ENCODE measurements at regions not wholly inside any gene's neighbourhood (a gene's known extent, or its start where the extent isn't known, plus 50 kb on each side); places are given as distances from the start of the nearest gene placed in this dataset.

DNA sequence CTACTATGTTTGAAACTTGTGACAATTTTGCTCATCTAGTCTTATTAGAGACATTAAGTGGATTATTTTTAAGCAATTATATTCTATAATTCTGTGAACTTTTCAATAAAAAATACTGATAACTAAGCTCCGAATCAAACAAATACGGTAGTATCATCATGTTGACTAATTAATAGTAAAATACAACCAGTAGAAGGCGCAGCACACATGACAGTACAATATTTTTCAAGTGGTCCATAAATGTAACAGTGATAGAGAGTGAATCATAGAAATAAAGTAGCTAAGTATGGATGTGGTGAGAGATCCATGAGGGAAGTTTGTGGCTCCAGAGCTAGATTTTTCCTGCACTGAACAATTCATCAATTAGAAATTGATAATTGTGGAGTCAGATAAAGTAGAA is 666.2 kb downstream of the KCTD8 start:
- DNase-seq (ENCODE audit: low read depth), result no peak

DNA sequence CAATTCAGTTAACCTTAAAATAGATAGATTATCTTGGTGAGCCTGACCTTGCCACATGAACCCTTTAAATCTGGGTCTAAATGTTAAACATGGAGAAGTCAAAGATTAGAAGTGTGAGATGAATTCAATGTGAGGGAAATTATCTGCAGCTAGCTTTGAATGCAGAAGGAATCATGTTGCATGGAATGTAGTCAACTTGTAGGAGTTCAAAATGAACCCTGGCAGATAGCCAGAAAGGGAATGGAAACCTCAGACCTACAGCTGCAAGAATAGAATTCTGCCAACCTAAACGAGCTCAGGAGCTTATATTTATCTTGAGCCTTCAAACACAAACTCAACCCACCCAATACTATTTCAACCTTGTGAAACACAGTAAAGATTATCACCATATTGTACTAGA is 632.5 kb downstream of the KCTD8 start:
- no peak for DNase-seq (ENCODE audit: low read depth)

DNA sequence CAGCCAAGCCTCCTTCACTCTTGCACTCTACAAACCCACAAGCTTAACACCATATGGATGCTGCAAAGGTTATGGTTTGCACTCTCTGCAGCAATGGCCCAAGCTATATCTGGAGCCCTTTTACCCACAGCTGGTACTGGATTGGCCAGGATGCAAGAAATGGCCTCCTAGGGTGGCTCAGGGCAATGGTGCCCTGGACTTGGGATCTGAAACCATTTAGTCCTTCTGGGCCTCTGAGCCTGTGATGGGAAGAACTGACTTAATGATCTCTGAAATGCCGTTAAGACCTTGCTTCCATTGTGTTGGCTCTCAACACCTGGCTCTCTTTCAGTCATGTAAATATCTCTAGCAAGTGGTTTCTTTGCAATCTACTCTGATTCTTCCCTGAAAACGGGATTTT is 626.0 kb downstream of the KCTD8 start:
- DNase-seq (ENCODE audit: low read depth), result no peak

DNA sequence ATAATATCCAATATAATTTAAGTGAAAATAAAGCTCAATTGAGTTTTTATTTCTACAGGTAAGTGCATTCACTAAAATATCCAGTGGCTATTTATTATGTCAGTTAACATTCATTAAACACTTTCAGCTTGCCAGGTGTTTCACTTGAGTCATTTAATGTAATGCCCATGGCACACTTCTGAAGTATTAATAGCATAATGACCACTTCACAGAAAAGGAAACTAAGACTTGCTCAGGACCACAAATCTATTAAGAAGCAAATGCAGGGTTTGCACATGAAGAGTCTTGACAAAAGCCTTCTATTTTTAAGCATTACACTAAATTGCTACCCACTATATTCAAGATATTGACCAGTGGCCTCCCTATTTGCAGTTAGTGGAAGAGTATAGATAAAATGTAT is 612.7 kb downstream of the KCTD8 start:
- DNase-seq (ENCODE audit: low read depth), result no peak

DNA sequence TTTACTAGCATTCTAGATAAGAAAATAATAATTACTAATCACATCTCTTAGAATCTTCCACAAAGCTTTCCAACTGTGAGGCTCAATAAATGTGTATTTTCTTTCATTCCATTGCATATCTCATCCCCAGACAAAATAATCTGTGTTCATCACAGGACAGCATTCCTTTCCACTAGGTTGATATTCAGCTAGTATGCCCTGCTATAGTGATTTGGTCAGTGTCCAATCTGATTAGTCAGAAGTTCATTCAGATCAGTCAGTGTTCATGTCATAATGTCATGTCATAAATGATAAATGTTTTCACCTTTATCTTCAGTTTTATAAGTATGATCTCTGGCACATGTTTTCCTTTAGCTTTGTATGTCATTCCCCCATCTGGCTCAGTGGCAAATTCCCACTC is 611.4 kb downstream of the KCTD8 start:
- DNase-seq (ENCODE audit: low read depth), result no peak

DNA sequence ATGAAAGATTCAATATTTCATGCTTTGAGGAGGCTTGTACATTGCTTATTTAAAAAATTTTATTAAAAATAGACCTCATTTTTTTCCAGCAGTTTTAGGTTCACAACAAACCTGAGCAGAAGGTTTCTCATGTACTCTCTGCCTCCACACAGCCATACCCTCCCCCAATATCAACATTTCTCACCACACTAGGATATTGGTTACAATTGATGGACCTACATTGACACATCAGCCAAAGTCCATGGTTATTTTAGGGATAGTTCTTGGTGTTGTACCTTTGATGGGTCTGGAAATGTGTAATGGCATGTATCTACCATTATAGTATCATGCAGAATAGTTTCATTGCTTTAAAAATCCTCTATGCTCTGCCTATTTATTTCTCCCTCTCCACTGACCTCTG is 611.0 kb downstream of the KCTD8 start:
- DNase-seq (ENCODE audit: low read depth), result no peak

DNA sequence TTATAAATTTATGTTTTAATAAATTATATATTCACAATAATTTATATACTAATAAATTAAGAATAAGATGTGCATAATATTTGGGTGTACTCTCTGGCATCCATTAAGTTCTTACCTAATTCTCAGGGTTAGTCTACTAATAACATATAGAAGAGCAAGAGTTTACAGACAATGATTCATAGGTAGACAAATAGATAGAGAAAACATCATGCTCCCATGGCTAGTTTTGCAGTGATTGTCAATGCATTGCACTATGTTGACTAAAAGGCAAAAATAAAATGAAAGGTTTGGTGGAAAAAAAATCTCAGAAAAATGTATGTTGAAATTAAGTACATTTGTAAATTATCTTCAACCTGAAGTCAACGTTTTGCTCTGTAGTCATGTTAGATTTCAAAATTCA is 606.0 kb downstream of the KCTD8 start:
- DNase-seq (ENCODE audit: low read depth), result no peak

DNA sequence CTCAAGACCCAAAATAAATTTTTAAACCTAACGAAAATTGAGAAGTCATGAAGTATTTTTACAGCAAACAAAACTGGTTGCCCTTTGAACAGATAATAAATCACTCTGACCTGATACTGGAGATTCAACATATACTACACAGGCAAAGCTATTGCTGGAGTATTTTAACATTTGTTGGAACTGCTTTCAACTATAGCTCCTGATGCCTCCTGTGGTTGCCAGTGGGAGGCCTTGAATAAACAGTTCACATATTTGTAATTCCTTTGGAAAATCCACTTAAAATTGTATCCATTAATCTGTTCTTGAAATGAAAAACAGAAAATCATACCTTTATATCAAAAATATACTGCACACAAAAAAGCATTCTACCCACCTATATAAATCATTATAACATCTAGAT is 605.1 kb downstream of the KCTD8 start:
- no peak for DNase-seq (ENCODE audit: low read depth)

DNA sequence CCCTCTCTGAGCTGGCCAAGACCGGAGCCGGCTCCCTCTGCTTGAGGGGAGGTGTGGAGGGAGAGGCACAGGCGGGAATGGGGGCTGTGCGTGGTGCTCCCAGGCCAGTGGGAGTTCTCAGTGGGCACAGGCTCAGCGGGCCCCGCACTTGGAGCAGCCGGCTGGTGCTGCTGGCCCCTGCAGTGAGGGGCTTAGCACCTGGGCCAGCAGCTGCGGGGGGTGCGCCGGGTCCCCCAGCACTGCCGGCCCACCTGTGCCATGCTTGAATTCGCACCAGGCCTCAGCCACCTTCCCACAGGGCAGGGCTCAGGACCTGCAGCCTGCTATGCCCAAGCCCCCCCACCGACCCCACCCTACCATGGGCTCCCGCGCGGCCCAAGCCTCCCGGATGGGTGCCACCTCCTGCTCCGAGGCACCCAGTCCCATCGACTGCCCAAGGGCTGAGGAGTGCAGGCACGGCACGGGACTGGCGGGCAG is 602.5 kb downstream of the KCTD8 start:
- no peak for DNase-seq (ENCODE audit: low read depth)

DNA sequence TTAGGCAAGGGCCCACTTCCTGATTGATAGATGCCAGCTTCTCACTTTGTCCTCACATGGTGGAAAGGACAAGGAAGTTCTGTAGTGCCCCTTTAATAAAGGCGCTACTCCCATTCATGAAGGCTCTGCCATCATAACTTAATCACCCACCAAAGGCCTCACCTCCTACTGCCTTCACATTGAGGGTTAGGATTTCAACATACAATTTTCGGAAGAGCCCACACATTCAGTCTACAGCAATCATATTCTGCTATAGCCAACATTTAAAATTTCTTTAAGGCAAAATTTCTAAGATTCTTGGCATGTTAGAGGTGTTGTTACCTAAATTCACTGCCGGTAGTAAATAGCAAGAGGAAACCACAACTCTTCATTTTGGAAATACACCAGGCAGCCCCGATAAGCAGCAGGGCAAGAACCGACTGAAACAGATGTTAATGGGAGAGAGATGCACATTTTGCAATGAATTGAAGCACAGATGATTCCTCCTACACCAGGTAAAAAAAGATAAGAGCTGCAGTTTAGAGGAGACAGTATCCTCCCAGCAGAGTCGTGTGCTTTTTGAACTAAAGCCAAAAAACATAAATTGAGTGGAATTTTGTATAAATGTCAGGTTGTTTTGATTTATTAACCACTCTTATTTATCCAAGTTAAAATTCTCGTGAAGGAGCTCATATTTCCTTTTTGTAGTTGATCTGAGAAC is 594.9 kb downstream of the KCTD8 start:
- DNase-seq (ENCODE audit: low read depth), result no peak

DNA sequence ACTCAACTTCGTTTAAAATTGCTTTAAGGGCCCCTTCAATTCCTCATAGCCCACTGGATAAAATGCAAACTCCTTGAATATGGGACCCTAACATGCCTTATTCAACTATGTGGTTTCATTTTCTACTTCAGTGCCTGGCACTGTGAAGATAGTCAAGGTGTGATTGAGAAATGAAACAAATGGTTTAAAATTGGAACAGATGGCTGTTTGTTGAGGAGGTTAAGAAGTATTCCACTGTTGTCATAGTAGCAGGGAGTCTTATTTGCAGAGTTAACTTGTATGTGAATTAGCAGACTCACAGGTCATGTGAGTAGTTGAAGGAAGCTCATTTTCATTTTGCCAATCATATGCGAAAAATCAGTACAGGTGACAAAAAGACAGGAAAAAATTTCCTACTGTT is 593.3 kb downstream of the KCTD8 start:
- no peak for DNase-seq (ENCODE audit: low read depth)

DNA sequence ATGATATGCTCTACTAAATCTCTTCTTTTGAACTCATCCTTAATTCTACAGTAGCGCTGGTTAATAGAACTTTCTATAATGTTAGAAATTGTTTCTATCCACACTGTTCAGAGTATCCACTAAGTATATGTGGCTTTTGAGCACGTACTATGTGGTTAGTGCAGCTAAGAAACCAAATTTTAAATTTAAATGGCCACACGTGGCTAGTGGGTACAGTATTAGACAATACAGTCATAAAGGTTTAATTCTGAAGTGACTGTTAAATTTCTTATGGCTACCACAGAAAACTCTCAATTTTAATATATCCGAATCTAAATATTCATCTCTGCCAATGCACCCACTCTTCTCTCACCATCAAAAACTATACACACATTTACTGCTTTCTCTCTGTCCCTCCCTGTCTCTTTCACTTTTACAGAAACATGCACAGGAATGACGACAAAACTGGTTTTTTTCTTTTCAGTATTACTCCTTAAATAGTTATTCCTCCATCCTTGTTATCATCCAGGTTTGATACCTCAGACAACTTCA is 583.9 kb downstream of the KCTD8 start:
- DNase-seq (ENCODE audit: low read depth), result no peak

DNA sequence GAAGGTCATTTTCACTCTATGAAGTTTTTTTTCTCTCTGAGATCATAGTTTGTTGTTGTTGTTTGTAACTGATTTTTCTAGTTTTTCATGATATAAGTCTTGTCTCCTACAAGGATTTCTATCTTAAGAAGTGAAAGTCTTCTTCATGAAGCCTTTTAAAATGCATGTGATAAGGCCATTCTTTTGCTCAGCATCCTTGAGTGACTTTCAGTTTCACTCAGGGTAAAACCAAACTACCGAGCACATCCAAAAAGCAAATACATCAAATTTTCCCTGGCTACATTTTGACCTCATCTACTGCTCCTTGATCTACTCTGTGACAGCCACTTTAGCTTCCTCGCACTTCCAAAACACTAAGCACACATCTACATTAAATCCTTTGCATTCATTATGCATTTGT is 580.7 kb downstream of the KCTD8 start:
- no peak for DNase-seq (ENCODE audit: low read depth)

DNA sequence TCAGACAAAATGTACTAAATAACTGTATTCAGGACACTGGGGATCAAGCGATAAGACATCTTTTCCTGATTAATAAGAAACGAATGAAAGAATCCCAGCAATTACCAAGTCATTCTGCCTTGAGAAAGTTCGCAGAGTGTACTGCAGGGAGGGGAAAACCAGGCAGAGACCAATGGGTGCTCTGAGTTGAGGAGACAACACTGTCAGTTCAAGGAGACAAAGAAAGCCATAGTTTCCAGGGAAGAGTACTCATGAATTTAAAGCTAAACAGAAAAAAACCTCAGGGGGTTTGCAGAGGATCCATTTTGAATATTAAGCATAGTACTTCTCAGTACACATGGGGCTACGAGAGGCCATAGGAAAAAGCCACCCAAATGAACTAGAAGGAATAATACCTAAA is 573.0 kb downstream of the KCTD8 start:
- no peak for DNase-seq (ENCODE audit: low read depth)

DNA sequence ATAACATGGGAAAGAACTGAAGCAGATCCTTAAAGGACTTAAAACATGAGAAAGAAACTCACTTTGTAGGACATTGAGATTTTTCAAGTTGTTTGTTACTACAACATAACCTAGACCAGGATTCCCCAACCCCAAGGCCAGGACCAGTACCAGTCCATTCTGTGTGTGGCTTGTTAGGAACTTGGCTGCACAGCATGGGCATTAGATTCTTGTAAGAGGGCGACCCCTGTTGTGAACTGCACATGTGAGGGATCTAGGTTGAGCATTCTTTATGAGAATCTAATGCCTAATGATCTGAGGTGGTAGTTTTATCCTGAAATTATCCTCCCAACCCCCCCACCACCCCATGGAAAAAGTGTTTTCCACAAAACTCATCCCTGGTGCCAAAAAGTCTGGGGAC is 566.1 kb downstream of the KCTD8 start:
- no peak for DNase-seq (ENCODE audit: low read depth)

DNA sequence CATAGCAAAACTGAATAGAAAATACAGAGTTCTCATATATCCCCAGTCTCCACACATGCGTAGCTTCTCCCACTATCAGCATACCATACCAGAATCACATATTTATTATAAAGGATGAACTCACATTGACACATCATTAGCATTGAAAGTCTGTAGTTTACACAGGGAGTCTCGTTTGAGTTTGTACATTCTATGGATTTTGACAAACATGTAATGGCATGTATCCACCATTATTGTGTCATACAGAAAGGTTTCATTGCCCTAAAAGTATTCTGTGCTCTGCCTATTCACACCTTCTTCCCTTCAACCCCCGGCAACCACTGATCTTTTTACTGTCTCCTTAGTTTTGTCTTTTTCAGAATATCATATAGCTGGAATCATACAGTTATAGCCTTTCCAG is 562.4 kb downstream of the KCTD8 start:
- DNase-seq (ENCODE audit: low read depth), result no peak

DNA sequence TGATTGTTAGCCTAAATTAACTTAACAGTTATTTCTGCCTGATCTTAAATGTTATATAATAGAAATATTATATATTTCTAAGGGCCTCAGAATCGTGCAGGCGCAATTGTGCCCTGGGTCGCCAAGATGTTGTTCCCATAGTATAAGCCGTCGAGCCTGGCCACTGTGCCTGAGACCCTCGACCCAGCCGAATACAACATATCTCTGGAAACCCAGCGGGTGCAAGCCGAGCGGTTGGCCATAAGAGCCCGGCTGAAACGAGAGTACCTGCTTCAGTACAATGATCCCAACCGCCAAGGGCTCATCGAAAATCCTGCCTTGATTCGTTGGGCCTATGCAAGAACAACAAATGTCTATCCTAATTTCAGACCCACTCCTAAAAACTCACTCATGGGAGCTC is 549.8 kb downstream of the KCTD8 start:
- DNase-seq (ENCODE audit: low read depth), result no peak

DNA sequence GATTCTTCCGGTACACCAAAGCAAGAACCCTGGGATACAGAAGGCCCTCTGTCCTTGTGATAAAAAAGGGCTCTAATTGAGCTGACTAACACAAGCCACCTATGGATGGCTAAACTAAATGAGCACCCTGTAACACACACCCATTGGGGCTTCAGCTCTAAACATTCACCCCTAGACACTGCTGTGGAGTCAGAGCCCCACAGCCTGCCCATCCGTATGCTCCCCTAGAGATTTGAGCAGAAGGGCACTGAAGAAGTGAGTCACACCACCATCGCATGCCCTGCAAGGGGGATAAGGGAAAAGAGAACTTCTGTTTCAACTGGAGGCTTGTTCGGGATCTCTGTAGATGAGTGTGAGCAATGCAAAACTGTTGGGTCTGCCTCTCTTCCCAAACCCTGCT is 545.2 kb downstream of the KCTD8 start:
- DNase-seq (ENCODE audit: low read depth), result no peak

DNA sequence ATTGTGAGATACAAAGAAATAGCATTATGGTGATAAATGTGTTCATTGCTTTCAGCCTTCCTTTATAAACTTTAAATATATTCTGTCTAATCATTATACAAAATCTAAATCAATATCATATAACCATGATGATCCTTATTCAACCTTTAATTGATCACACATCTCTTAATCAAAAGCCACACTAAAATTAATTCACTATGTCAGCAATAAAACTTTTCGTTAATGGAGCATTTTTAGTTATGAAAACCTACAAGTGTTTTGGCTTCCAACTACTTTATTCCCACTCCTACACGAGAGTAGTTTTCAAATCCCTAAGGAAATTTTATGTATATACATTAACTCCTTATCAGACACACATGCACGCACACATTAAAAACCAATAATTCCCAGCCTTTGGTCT is 530.2 kb downstream of the KCTD8 start:
- DNase-seq (ENCODE audit: low read depth), result no peak

DNA sequence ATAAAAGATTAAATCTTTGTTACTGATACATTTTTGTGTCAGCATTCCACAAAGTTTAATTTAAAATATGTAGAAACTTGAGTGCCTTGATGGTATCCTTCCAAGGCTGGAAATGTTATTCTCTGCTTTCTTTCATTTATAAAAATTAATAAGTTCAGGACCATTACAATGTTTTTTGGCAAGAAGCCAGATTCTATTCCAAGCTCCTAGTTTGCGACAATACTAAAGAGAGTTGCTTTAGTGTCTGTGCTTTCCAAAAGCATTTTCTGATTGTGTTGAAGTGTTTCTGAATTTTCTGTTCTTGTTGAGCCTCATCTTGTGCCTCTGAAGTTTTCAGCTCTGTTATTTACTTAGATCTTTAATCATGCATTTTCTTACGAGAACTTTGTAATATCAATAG is 516.2 kb downstream of the KCTD8 start:
- no peak for DNase-seq (ENCODE audit: low read depth)

DNA sequence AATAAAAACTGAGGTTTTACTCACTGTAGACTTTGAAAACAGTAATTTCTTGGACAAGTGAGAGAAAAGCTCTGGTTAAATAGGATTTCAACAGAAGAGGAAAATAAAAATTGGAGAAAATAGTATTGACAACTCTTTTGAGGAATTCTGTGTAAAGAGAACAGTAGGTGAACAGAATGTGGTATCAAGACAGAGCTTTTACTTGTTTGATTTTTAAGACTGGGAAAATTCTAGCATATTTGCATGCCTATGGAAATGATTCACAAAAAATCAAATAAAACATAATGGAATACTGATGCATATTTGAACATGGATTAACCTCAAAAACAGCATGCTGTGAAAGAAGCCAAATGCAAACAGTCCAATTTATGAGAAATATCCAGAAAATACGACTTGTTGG is 504.6 kb downstream of the KCTD8 start:
- no peak for DNase-seq (ENCODE audit: low read depth)

DNA sequence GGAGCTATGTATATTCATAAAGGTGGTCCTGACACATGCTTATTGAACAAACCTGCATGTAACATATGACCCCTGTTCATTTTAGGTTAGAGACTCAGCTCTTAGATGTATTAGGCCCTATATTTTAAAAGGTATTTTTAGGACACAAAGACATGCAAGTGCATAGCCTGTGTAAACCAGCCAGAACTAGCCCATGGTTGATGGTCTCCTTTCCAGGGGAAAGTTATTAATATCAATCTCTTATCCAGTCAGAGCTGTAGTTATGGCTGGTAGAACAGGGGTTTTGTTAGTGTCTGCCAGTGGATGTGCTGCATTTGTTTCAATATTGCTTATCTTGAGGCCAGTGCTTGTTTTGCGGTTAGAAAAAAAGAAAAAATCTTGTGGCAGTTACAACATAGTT is 488.6 kb downstream of the KCTD8 start:
- no peak for DNase-seq (ENCODE audit: low read depth)

DNA sequence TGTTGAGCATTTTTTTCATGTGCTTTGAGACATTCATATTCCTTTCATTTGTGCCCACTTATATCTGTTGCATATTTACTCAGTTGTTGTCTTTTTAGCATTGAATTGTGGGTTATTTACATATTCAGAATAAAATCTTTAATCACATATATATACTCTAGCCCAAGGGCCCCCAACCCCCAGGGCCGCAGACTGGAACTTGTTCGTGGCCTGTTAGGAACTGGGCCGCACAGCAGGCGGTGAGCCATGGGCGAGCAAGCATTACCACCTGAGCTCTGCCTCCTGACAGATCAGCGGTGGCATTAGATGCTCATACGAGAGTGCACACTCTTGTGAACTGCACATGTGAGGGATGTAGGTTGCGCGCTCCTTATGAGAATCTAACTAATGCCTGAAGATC is 480.6 kb downstream of the KCTD8 start:
- no peak for DNase-seq (ENCODE audit: low read depth)

DNA sequence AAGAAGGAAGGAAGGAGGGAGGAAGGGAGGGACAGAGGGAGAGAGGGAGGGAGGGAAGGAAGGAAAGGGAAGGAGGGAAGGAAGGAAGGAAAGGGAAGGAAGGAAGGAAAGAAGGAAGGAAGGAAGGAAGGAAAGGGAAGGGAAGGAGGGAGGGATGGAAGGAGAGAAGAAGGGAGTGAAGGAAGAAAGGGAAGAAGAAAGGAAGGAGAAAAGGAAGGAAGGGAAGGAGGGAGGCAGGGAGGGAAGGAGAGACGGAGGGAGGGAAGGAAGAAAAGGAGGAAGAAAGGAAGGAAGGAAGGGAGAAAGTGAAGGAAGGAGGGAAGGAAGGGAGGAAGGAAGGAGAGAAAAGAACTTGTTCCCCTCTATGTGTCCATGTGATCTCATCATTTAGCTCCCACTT is 465.0 kb downstream of the KCTD8 start:
- DNase-seq (ENCODE audit: low read depth), result no peak

Data from activated T-cell treated with anti-CD3 and anti-CD28 coated beads for 24 hours (primary cell).